ENCODE measurements at regions not wholly inside any gene's neighbourhood (a gene's known extent, or its start where the extent isn't known, plus 50 kb on each side); places are given as distances from the start of the nearest gene placed in this dataset.

GRCh38 chr2:43125090-43125998 lies 101.1 kb downstream of the ZFP36L2 start:
- H3K4me1 Mint-ChIP-seq: peaks cover 35% of the 10 kb centered on the region

GRCh38 chr2:43124687-43125057 lies 101.7 kb downstream of the ZFP36L2 start:
- Mint-ChIP-seq H3K27ac (no peak overlapping the region), H3K4me1 (peaks cover 29% of the 10 kb centered on the region), H3K4me3 (no peak overlapping the region), H3K36me3 (ENCODE audit: low read depth) (peaks cover 6% of the 10 kb centered on the region), H3K9me3 (no peaks in the 10 kb centered on the region), H3K27me3 (peaks cover 3% of the 10 kb centered on the region)
- ChIA-PET POLR2A (interaction anchor here (1.0 to 21.7 kb wide), 2 partner anchors 98 to 149 kb away, joined by 3 to 1053 read pairs; partner anchors contain the start of gene ZFP36L2), CTCF (interaction anchor here (1.2 to 12.1 kb wide), 3 partner anchors 105 to 416 kb away, joined by 3 to 316 read pairs (median 6); partner anchors contain the start of gene ZFP36L2)
- DNase-seq: no peak

More at GRCh38 chr2:43125090-43125998, 101.1 kb downstream of the ZFP36L2 start:
- Mint-ChIP-seq H3K27ac (no peak overlapping the region), H3K9me3 (no peaks in the 10 kb centered on the region), H3K27me3 (peaks cover 3% of the 10 kb centered on the region), H3K36me3 (ENCODE audit: low read depth) (peaks cover 6% of the 10 kb centered on the region), H3K4me3 (no peak overlapping the region)
- CTCF ChIA-PET: interaction anchor here (0.5 to 12.1 kb wide), 5 partner anchors 100 to 416 kb away, joined by 3 to 316 read pairs (median 4); partner anchors contain the start of gene ZFP36L2
- POLR2A ChIA-PET: interaction anchor here (1.0 to 21.7 kb wide), 2 partner anchors 98 to 150 kb away, joined by 3 to 1053 read pairs; partner anchors contain the start of gene ZFP36L2
- DNase-seq: no peak

GRCh38 chr2:43123981-43124686 lies 102.3 kb downstream of the ZFP36L2 start:
- peaks cover 6% of the 10 kb centered on the region for H3K36me3 Mint-ChIP-seq (ENCODE audit: low read depth)
- peaks cover 23% of the 10 kb centered on the region for H3K4me1 Mint-ChIP-seq

GRCh38 chr2:43123486-43123885 lies 102.9 kb downstream of the ZFP36L2 start:
- POLR2A ChIA-PET: interaction anchor here (21.7 kb wide), 1 partner anchor 100 kb away, joined by 1053 read pairs; the partner anchor contains the start of gene ZFP36L2
- DNase-seq: no peak
- Mint-ChIP-seq H3K27ac (no peak overlapping the region), H3K36me3 (ENCODE audit: low read depth) (peaks cover 4% of the 10 kb centered on the region), H3K4me3 (no peak overlapping the region), H3K9me3 (no peaks in the 10 kb centered on the region), H3K27me3 (peaks cover 3% of the 10 kb centered on the region), H3K4me1 (peaks cover 17% of the 10 kb centered on the region)
- CTCF ChIA-PET: no interaction called here

More at GRCh38 chr2:43123981-43124686, 102.3 kb downstream of the ZFP36L2 start:
- ChIA-PET CTCF (interaction anchor here (12.1 kb wide), 1 partner anchor 106 kb away, joined by 316 read pairs; the partner anchor contains the start of gene ZFP36L2), POLR2A (interaction anchor here (21.7 kb wide), 1 partner anchor 99 kb away, joined by 1053 read pairs; the partner anchor contains the start of gene ZFP36L2)
- peaks cover 3% of the 10 kb centered on the region for H3K27me3 Mint-ChIP-seq
- H3K9me3 Mint-ChIP-seq: no peaks in the 10 kb centered on the region
- no peak for DNase-seq
- H3K27ac Mint-ChIP-seq: no peak overlapping the region
- no peak overlapping the region for H3K4me3 Mint-ChIP-seq

GRCh38 chr2:43123028-43123427 lies 103.4 kb downstream of the ZFP36L2 start:
- H3K27me3 Mint-ChIP-seq: peaks cover 3% of the 10 kb centered on the region
- POLR2A ChIA-PET: interaction anchor here (21.7 kb wide), 1 partner anchor 100 kb away, joined by 1053 read pairs; the partner anchor contains the start of gene ZFP36L2
- no peak overlapping the region for H3K27ac Mint-ChIP-seq
- CTCF ChIA-PET: interaction anchor here (1.0 kb wide), 1 partner anchor 175 kb away, joined by 3 read pairs; no protein-coding TSS in a partner anchor
- peaks cover 12% of the 10 kb centered on the region for H3K4me1 Mint-ChIP-seq
- H3K36me3 Mint-ChIP-seq (ENCODE audit: low read depth): no peaks in the 10 kb centered on the region
- H3K4me3 Mint-ChIP-seq: no peak overlapping the region
- no peak for DNase-seq
- H3K9me3 Mint-ChIP-seq: no peaks in the 10 kb centered on the region

GRCh38 chr2:43121580-43122314 lies 104.7 kb downstream of the ZFP36L2 start:
- POLR2A ChIA-PET: interaction anchor here (21.7 kb wide), 1 partner anchor 101 kb away, joined by 1053 read pairs; the partner anchor contains the start of gene ZFP36L2
- CTCF ChIA-PET: interaction anchor here (1.0 to 1.6 kb wide), 2 partner anchors 107 to 174 kb away, joined by 3 to 9 read pairs; no protein-coding TSS in a partner anchor
- no peaks in the 10 kb centered on the region for H3K36me3 Mint-ChIP-seq (ENCODE audit: low read depth)
- no peak overlapping the region for H3K4me3 Mint-ChIP-seq
- DNase-seq: no peak
- peaks cover 4% of the 10 kb centered on the region for H3K27me3 Mint-ChIP-seq
- H3K9me3 Mint-ChIP-seq: no peaks in the 10 kb centered on the region
- H3K4me1 Mint-ChIP-seq: peaks cover 3% of the 10 kb centered on the region
- no peak overlapping the region for H3K27ac Mint-ChIP-seq

DNA sequence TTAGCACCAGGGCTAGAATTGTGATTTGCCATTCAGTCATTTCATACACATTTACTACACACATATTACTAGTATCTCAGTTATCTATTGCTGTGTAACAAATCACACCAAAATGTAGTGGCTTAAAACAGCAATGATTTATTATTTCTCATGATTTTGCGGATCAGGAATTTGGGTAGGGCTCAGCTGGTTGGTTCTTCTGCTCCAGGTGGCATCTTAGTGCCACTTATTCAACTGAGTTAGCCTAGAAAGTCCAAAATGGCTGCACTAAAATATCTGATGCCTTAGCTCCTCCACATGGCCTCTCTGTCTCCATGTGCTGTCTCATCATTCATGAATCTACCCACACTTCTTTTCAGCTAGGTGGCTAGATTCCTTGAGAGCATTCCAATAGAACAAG lies 107.1 kb downstream of the ZFP36L2 start:
- Mint-ChIP-seq H3K9me3 (no peaks in the 10 kb centered on the region), H3K36me3 (ENCODE audit: low read depth) (no peaks in the 10 kb centered on the region), H3K4me1 (no peaks in the 10 kb centered on the region), H3K27ac (no peak overlapping the region), H3K27me3 (peaks cover 2% of the 10 kb centered on the region), H3K4me3 (no peak overlapping the region)
- no peak for DNase-seq
- ChIA-PET CTCF (no interaction called here), POLR2A (interaction anchor here (0.6 kb wide), 1 partner anchor 452 kb away, joined by 5 read pairs; no protein-coding TSS in a partner anchor)

- CTCF ChIA-PET: no interaction called here
- DNase-seq: no peak
- Mint-ChIP-seq H3K27ac (no peak overlapping the region), H3K4me3 (no peak overlapping the region), H3K36me3 (ENCODE audit: low read depth) (no peaks in the 10 kb centered on the region), H3K9me3 (no peaks in the 10 kb centered on the region), H3K27me3 (peaks cover 2% of the 10 kb centered on the region), H3K4me1 (no peaks in the 10 kb centered on the region)
- POLR2A ChIA-PET: no interaction called here
These were observed 108.8 kb downstream of the ZFP36L2 start for GRCh38 chr2:43117521-43118143.

GRCh38 chr2:43116988-43117387 lies 109.4 kb downstream of the ZFP36L2 start:
- Mint-ChIP-seq H3K27ac (no peak overlapping the region), H3K4me3 (no peak overlapping the region), H3K27me3 (peaks cover 2% of the 10 kb centered on the region), H3K9me3 (no peaks in the 10 kb centered on the region), H3K4me1 (no peaks in the 10 kb centered on the region), H3K36me3 (ENCODE audit: low read depth) (no peaks in the 10 kb centered on the region)
- CTCF ChIA-PET: no interaction called here
- POLR2A ChIA-PET: interaction anchor here (1.0 kb wide), 1 partner anchor 110 kb away, joined by 4 read pairs; the partner anchor contains the start of gene ZFP36L2
- DNase-seq: no peak

GRCh38 chr2:43115881-43116280 lies 110.5 kb downstream of the ZFP36L2 start:
- H3K4me1 Mint-ChIP-seq: no peaks in the 10 kb centered on the region
- H3K36me3 Mint-ChIP-seq (ENCODE audit: low read depth): no peaks in the 10 kb centered on the region
- ChIA-PET CTCF (no interaction called here), POLR2A (no interaction called here)
- no peak for DNase-seq
- H3K9me3 Mint-ChIP-seq: no peaks in the 10 kb centered on the region
- no peak overlapping the region for H3K4me3 Mint-ChIP-seq
- peaks cover 2% of the 10 kb centered on the region for H3K27me3 Mint-ChIP-seq
- no peak overlapping the region for H3K27ac Mint-ChIP-seq

GRCh38 chr2:43114210-43114609 lies 112.2 kb downstream of the ZFP36L2 start:
- DNase-seq: no peak
- no peaks in the 10 kb centered on the region for H3K4me1 Mint-ChIP-seq
- ChIA-PET POLR2A (no interaction called here), CTCF (no interaction called here)
- H3K9me3 Mint-ChIP-seq: no peaks in the 10 kb centered on the region
- no peak overlapping the region for H3K27ac Mint-ChIP-seq
- H3K4me3 Mint-ChIP-seq: no peak overlapping the region
- H3K27me3 Mint-ChIP-seq: peaks cover 2% of the 10 kb centered on the region
- no peaks in the 10 kb centered on the region for H3K36me3 Mint-ChIP-seq (ENCODE audit: low read depth)

All from activated CD4-positive, alpha-beta memory T cell treated with anti-CD3 and anti-CD28 coated beads, Interleukin-2, amount 10 ng/mL, durations not matched to agents 7 days and 5 days (primary cell).